ENCODE measurements at regions not wholly inside any gene's neighbourhood (a gene's known extent, or its start where the extent isn't known, plus 50 kb on each side); places are given as distances from the start of the nearest gene placed in this dataset.

DNA sequence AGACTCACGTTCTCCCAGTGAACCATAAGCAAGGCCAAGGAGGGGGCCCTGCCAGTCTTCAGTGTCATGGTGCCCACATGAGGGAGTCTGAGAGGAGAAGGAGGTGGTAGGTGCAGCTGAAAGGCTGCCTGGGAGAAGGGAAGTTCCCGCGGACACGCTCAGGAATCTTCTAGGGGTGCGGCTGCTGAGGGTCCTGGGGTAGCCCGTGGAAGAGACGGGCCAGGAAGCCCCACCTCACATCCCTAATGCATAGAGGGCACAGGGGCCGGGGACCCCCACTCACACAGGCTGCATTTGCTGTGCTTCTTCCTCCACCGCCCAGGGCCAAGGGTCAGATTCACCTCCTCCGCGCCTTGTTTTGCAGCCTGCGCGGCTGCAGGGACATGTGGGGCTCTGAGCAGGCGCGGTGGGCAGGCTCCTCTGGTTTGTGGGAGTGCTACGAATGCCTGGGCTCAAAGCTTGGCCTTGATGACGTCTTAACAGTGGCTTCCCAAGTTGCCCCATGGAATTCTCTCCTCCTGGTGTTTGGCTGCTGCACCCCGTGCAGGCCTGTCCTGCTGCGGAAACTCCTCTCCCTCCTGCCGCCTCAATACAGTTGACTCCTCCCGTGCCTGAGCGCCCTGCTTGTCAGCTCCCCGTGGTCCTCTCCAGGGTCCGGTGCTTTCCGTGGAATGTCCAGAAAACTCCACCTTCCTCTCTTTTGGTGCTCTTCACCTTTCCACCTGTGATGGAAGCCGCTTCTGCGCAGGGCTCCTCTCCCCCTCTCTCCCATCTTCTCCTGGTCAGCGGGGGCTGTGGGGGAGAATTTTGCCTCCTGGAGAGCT is 95.7 kb downstream of the VAPA start:
- Histone ChIP-seq H3K27me3 (ENCODE audit: control insufficient read depth in 1 of 2, insufficient read depth in 2 of 2, low read length in 2 of 2) (no peaks in the 10 kb centered on the region), H3K4me3 (ENCODE audit: low read length in 2 of 2) (no peak overlapping the region), H3K9me3 (ENCODE audit: control insufficient read depth in 2 of 2, low read length in 2 of 2) (no peaks in the 10 kb centered on the region), H3K27ac (ENCODE audit: low read length) (peak overlapping the region; percentile 93), H3K9ac (ENCODE audit: low read length in 2 of 2) (peak overlapping the region; percentile 63 to 78), H3K36me3 (ENCODE audit: control insufficient read depth in 2 of 2, insufficient read depth in 2 of 2, low read length in 2 of 2) (no peaks in the 10 kb centered on the region), H3K4me1 (ENCODE audit: control insufficient read depth, insufficient read depth, low read length) (peaks cover 36% of the 10 kb centered on the region)

DNA sequence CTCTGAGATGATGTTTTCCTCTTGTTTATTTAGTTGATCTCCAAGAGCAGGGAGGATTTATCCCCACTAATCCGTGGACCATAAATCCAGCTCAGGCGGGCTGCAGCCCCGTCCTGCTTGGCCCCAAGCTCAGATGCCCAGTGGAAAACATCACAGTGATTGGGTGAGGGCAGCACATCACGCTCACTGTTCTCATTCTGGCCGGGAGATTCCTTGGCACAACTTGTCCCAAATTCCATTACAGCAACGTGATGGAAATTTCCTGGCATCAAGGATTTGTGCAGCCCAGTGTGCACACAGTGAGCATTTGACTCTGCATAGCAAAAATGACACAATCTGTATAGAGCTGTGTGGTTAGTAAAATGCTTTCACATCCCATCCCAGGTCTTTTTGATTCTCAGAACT is 96.8 kb downstream of the VAPA start:
- Histone ChIP-seq H3K9ac (ENCODE audit: low read length in 2 of 2) (peak overlapping the region; percentile 63 to 78), H3K36me3 (ENCODE audit: control insufficient read depth in 2 of 2, insufficient read depth in 2 of 2, low read length in 2 of 2) (no peaks in the 10 kb centered on the region), H3K27me3 (ENCODE audit: control insufficient read depth in 1 of 2, insufficient read depth in 2 of 2, low read length in 2 of 2) (no peaks in the 10 kb centered on the region), H3K27ac (ENCODE audit: low read length) (peak overlapping the region; percentile 93), H3K9me3 (ENCODE audit: control insufficient read depth in 2 of 2, low read length in 2 of 2) (no peaks in the 10 kb centered on the region), H3K4me3 (ENCODE audit: low read length in 2 of 2) (peak overlapping the region; percentile 33 to 40), H3K4me1 (ENCODE audit: control insufficient read depth, insufficient read depth, low read length) (peaks cover 42% of the 10 kb centered on the region)

DNA sequence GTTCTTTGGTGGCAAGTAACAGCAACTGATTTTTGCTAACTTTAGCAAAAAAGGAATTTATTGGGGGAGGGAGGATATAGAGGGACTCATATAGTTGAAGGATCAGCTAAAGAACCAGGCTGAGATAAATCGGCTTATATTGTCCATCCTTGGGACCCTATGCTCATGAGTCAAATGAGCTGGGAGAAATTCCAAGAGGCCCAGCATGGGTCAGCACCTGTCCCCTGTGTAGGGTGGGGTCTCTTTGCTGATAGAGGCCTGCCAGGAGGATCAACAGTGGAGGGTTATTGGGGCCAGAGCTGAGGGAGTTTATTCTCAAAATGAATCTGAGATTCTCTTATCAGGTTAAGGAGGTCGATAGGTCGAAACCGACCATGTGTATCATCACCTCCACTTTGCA is 97.2 kb downstream of the VAPA start:
- Histone ChIP-seq H3K36me3 (ENCODE audit: control insufficient read depth in 2 of 2, insufficient read depth in 2 of 2, low read length in 2 of 2) (no peaks in the 10 kb centered on the region), H3K9ac (ENCODE audit: low read length in 2 of 2) (peak overlapping the region; percentile 47 to 58), H3K27me3 (ENCODE audit: control insufficient read depth in 1 of 2, insufficient read depth in 2 of 2, low read length in 2 of 2) (no peaks in the 10 kb centered on the region), H3K4me3 (ENCODE audit: low read length in 2 of 2) (peak overlapping the region in 1 of 2 donors; percentile 33), H3K27ac (ENCODE audit: low read length) (peak overlapping the region; percentile 93), H3K4me1 (ENCODE audit: control insufficient read depth, insufficient read depth, low read length) (peaks cover 46% of the 10 kb centered on the region), H3K9me3 (ENCODE audit: control insufficient read depth in 2 of 2, low read length in 2 of 2) (no peaks in the 10 kb centered on the region)

DNA sequence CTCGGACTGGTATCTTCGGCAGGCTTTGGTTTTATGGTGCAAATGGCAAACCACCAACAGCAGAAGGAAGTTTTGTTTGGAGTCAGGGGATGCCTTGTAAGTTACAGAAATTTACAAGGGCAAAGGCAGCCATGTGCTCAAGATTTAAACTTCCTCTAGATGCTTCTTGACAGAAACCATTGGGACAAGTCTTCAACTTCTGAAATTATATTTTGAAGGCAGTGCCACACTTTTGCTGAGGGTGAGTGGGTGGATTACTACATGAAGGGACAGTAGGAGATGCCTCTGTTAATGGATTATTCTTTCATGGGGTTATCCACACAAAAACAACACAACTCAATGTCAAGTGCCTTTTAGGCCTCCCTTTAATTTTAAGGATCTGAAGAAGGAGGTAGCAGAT is 97.9 kb downstream of the VAPA start:
- H3K27me3 ChIP-seq (ENCODE audit: control insufficient read depth in 1 of 2, insufficient read depth in 2 of 2, low read length in 2 of 2): no peaks in the 10 kb centered on the region
- H3K4me1 ChIP-seq (ENCODE audit: control insufficient read depth, insufficient read depth, low read length): peaks cover 45% of the 10 kb centered on the region
- peak overlapping the region; percentile 93 for H3K27ac ChIP-seq (ENCODE audit: low read length)
- no peak overlapping the region for H3K9ac ChIP-seq (ENCODE audit: low read length in 2 of 2)
- no peaks in the 10 kb centered on the region for H3K36me3 ChIP-seq (ENCODE audit: control insufficient read depth in 2 of 2, insufficient read depth in 2 of 2, low read length in 2 of 2)
- no peaks in the 10 kb centered on the region for H3K9me3 ChIP-seq (ENCODE audit: control insufficient read depth in 2 of 2, low read length in 2 of 2)
- H3K4me3 ChIP-seq (ENCODE audit: low read length in 2 of 2): peak overlapping the region in 1 of 2 donors; percentile 33

DNA sequence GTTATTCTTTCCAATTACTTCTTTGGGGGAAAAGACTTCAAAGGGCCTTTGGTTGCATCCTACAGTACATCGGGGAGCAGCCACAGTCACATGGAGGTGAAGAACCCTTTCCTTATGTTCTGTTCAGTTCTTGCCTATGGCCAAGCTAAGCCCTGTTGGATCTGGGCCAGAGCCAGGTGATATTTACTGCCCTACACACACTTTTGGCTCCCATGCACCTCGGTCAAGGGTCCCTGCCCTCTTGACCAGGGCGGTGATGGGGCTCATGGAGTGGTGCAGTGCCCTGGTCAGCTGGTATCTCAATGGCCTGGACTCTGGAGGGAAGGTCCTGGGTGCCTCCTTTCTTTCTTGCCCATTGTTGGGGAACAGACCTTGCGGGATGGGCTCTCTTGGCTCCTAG is 98.7 kb downstream of the VAPA start:
- Histone ChIP-seq H3K27ac (ENCODE audit: low read length) (no peak overlapping the region), H3K9ac (ENCODE audit: low read length in 2 of 2) (no peak overlapping the region), H3K4me1 (ENCODE audit: control insufficient read depth, insufficient read depth, low read length) (peaks cover 45% of the 10 kb centered on the region), H3K36me3 (ENCODE audit: control insufficient read depth in 2 of 2, insufficient read depth in 2 of 2, low read length in 2 of 2) (no peaks in the 10 kb centered on the region), H3K27me3 (ENCODE audit: control insufficient read depth in 1 of 2, insufficient read depth in 2 of 2, low read length in 2 of 2) (no peaks in the 10 kb centered on the region), H3K4me3 (ENCODE audit: low read length in 2 of 2) (no peak overlapping the region), H3K9me3 (ENCODE audit: control insufficient read depth in 2 of 2, low read length in 2 of 2) (no peaks in the 10 kb centered on the region)

DNA sequence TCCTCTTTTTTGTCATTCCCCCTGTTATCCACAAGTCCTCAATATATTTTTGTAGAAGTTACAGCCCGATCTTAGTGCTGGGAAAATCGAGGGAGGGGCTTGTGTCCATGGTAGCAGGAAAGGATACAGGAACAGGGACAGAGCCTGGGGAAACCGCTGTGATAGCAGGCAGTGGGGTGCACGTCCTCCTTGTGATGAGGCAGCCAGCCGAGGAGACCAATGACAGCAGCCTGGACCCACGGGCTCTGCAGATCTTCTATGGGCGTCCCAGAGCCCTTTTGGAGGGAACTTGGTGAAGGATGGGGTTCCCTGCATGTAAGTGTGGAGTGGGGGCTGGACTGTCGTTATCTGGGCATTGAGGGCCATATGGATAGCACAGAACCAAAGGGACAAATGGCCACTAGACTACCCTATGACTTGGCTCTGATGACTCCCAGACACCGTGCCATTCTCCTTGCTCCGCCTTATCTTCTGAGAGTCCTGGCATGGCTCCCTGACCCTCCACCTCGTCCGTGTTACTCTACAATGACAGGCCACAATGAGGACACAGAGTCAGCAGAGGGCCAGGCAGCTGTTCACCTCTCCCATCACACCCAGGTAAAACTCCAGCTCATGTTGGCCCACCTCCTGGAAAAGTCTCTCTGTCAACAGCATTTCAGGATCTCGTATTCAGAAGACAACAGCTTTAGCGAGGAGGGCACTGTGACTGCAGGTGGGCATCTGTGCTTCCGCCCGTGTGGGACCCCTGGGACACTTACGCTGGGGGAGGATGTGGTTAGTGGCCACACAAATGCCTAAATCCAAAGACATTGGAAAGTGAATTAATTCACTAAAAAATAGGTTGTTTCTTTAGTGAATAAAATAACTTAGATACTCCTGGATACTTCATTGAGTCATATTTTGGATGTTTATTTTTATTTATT is 100.1 kb downstream of the VAPA start:
- peaks cover 45% of the 10 kb centered on the region for H3K4me1 ChIP-seq (ENCODE audit: control insufficient read depth, insufficient read depth, low read length)
- no peaks in the 10 kb centered on the region for H3K36me3 ChIP-seq (ENCODE audit: control insufficient read depth in 2 of 2, insufficient read depth in 2 of 2, low read length in 2 of 2)
- no peak overlapping the region for H3K4me3 ChIP-seq (ENCODE audit: low read length in 2 of 2)
- H3K9me3 ChIP-seq (ENCODE audit: control insufficient read depth in 2 of 2, low read length in 2 of 2): no peaks in the 10 kb centered on the region
- no peaks in the 10 kb centered on the region for H3K27me3 ChIP-seq (ENCODE audit: control insufficient read depth in 1 of 2, insufficient read depth in 2 of 2, low read length in 2 of 2)
- no peak overlapping the region for H3K27ac ChIP-seq (ENCODE audit: low read length)
- H3K9ac ChIP-seq (ENCODE audit: low read length in 2 of 2): no peak overlapping the region

DNA sequence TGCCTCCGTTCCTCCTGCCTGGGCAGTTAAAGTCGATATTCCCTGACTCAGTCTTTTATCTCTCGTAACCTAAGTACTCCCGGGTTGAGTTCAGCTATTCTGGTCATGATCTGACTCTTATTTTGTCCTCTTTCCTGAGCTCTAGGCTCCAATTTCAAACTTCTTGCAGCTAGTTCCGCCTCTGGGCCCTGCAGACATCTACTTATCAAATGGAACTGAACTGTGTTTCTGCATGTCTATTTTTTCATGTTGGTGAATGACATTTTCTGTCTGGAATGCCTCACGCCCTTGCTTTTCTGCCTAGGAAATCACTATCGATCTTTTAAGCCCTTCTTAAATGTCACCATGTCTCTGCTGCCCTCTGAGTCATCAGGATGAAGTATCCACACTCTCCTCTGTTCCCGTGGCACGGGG is 101.5 kb downstream of the VAPA start:
- Histone ChIP-seq H3K27me3 (ENCODE audit: control insufficient read depth in 1 of 2, insufficient read depth in 2 of 2, low read length in 2 of 2) (no peaks in the 10 kb centered on the region), H3K9me3 (ENCODE audit: control insufficient read depth in 2 of 2, low read length in 2 of 2) (no peaks in the 10 kb centered on the region), H3K27ac (ENCODE audit: low read length) (peak overlapping the region; percentile 64), H3K36me3 (ENCODE audit: control insufficient read depth in 2 of 2, insufficient read depth in 2 of 2, low read length in 2 of 2) (no peaks in the 10 kb centered on the region), H3K9ac (ENCODE audit: low read length in 2 of 2) (no peak overlapping the region), H3K4me3 (ENCODE audit: low read length in 2 of 2) (no peak overlapping the region), H3K4me1 (ENCODE audit: control insufficient read depth, insufficient read depth, low read length) (peaks cover 33% of the 10 kb centered on the region)

DNA sequence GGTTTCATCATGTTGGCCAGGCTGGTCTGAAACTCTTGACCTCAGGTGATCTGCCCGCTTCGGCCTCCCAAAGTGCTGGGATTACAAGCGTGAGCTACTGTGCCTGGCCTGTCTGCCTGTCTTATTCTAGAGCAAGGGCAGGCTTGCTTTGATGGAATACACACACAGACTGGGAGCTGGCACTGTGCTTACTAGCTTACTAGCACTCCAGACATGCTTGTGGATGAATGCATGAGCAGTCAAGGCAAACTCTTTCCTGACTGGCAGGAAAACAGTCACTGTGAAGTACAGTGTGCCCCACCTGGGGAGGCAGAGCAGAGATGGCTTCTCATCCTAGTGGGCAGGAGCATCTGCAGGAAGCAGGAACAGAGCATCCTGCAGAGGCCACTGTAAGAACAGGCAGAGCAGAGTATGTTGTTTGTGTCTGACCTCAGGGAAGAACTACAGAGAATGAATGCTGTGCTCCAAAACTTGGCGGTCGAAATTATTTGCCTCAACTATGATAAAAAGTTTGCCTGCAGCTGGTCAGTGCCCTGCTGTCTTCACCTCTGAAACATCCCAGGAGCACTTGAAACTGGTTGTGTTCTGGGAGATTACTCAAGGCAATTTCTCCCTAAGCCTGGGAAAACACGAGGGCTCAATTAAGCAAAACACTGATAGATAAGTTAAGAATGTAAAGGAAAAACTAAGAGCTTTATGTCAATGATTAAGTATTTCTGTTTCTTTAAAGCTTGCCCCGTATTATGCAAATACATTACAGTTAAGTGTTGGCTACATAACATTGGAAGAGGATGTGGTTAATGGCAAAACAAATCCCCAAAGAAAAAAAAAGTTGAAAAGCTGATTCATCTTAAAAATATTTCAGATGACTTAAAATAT is 102.4 kb downstream of the VAPA start:
- Histone ChIP-seq H3K4me1 (ENCODE audit: control insufficient read depth, insufficient read depth, low read length) (peaks cover 26% of the 10 kb centered on the region), H3K9ac (ENCODE audit: low read length in 2 of 2) (no peak overlapping the region), H3K36me3 (ENCODE audit: control insufficient read depth in 2 of 2, insufficient read depth in 2 of 2, low read length in 2 of 2) (no peaks in the 10 kb centered on the region), H3K27ac (ENCODE audit: low read length) (peak overlapping the region; percentile 64), H3K9me3 (ENCODE audit: control insufficient read depth in 2 of 2, low read length in 2 of 2) (no peaks in the 10 kb centered on the region), H3K27me3 (ENCODE audit: control insufficient read depth in 1 of 2, insufficient read depth in 2 of 2, low read length in 2 of 2) (no peaks in the 10 kb centered on the region), H3K4me3 (ENCODE audit: low read length in 2 of 2) (no peak overlapping the region)

DNA sequence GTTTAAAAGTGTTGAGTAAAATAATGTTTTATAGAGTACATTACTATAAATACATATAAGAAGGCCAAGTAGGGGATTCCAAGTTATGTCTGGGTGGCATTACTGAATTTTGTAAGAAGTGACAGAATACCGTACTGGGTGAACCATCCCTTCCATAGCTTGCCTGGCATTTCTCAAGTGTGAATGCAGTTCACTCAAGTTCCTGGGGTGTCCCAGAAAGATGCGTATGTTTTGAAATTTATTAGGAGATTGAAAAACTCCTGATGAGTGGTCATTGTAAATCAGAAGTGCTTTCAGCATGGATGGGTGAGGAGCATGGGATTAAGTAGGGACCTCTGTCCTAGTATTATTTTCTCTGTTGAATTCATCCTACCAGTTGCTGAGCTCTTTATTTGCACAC is 103.2 kb downstream of the VAPA start:
- Histone ChIP-seq H3K27ac (ENCODE audit: low read length) (no peak overlapping the region), H3K4me3 (ENCODE audit: low read length in 2 of 2) (no peak overlapping the region)

DNA sequence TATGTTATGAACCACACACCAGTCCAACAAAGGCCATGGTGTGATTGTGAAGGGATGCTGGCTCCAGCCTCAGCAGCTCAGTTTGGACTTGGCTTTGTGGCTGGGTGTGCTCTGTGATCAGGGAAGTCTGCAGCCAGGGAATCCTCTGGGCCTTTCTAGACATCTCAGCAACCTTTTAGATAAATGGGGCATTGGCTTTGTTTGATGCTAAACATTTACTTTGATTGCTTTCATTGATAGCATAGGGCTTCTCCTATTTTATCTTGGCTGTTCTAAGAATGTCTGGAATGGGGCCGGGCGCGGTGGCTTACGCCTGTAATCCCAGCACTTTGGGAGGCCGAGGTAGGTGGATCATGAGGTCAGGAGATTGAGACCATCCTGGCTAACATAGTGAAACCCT is 104.5 kb downstream of the VAPA start:
- no peaks in the 10 kb centered on the region for H3K27me3 ChIP-seq (ENCODE audit: control insufficient read depth in 1 of 2, insufficient read depth in 2 of 2, low read length in 2 of 2)
- no peaks in the 10 kb centered on the region for H3K36me3 ChIP-seq (ENCODE audit: control insufficient read depth in 2 of 2, insufficient read depth in 2 of 2, low read length in 2 of 2)
- H3K27ac ChIP-seq (ENCODE audit: low read length): no peak overlapping the region
- no peak overlapping the region for H3K9ac ChIP-seq (ENCODE audit: low read length in 2 of 2)
- H3K9me3 ChIP-seq (ENCODE audit: control insufficient read depth in 2 of 2, low read length in 2 of 2): no peaks in the 10 kb centered on the region
- no peak overlapping the region for H3K4me3 ChIP-seq (ENCODE audit: low read length in 2 of 2)
- H3K4me1 ChIP-seq (ENCODE audit: control insufficient read depth, insufficient read depth, low read length): peaks cover 14% of the 10 kb centered on the region

More for the DNA sequence above, 103.2 kb downstream of the VAPA start:
- H3K4me1 ChIP-seq (ENCODE audit: control insufficient read depth, insufficient read depth, low read length): peaks cover 18% of the 10 kb centered on the region
- H3K9me3 ChIP-seq (ENCODE audit: control insufficient read depth in 2 of 2, low read length in 2 of 2): no peaks in the 10 kb centered on the region
- H3K36me3 ChIP-seq (ENCODE audit: control insufficient read depth in 2 of 2, insufficient read depth in 2 of 2, low read length in 2 of 2): no peaks in the 10 kb centered on the region
- H3K9ac ChIP-seq (ENCODE audit: low read length in 2 of 2): no peak overlapping the region
- no peaks in the 10 kb centered on the region for H3K27me3 ChIP-seq (ENCODE audit: control insufficient read depth in 1 of 2, insufficient read depth in 2 of 2, low read length in 2 of 2)

All from stomach smooth muscle (tissue), 2 donors.